H7 (cell line): ENCODE measurements at regions not wholly inside any gene's neighbourhood (a gene's known extent, or its start where the extent isn't known, plus 50 kb on each side); places are given as distances from the start of the nearest gene placed in this dataset.
"Not testable (repeated sequence)": the region's sequence is repeated elsewhere in the genome, so short reads cannot be mapped to it uniquely, and the experiment has no call there.

ENCODE experiments used
- DNase-seq: peaks from one replicate; pipeline ENCODE4 v3.0.0; 2012
- H3K27me3 ChIP-seq: 2 replicates; pipeline ENCODE4 v1.6.0; 2011; ENCODE audit warnings: mild to moderate bottlenecking, low read length; ENCODE audit not compliant: control insufficient read depth, insufficient read depth
- H3K36me3 ChIP-seq: replicated peaks from 2 replicates; pipeline ENCODE4 v1.5.1; 2011; ENCODE audit warnings: low read length; ENCODE audit not compliant: control insufficient read depth, insufficient read depth
- H3K4me3 ChIP-seq: 2 replicates; pipeline ENCODE4 v1.5.1; 2011; ENCODE audit warnings: low read depth, mild to moderate bottlenecking, control low read depth, low read length, moderate library complexity; ENCODE audit not compliant: insufficient read depth

DNA sequence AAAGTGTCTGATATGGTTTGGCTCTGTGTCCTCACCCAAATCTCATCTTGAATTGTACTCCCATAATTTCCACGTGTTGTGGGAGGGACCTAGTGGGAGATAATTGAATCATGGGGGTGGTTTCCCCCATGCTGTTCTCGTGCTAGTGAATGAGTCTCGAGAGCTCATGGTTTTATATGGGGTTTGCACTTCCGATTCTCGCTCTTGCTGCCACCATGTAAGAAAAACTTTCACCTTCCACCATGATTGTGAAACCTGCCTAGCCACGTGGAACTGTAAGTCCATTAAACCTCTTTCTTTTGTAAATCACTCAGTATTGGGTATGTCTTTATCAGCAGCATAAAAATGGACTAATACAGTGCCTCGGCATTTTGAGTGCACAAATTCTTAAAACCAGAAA is 655.0 kb upstream of the SGCD start:
- not testable (repeated sequence) for H3K27me3 ChIP-seq, H3K4me3 ChIP-seq, DNase-seq, H3K36me3 ChIP-seq

DNA sequence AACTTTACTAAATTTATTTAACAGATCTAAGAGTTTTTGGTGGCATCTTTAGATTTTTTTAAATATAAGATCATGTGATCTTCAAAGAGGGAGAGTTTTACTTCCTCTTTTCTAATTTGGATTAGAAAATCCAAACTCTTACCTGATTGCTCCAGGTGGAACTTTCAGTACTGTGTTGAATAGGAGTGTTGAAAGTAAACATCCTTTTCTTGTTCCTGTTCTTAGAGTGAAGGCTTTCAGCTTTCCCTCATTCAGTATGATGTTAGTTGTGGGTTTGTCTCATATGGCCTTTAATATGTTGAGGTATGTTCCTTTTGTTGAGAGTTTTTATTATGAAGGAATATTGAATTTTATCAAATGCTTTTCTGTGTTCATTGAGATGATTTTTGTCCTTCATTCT is 650.0 kb upstream of the SGCD start:
- Histone ChIP-seq H3K27me3 (no peaks in the 10 kb centered on the region), H3K4me3 (no peak overlapping the region), H3K36me3 (no peaks in the 10 kb centered on the region)
- DNase-seq, result no peak

DNA sequence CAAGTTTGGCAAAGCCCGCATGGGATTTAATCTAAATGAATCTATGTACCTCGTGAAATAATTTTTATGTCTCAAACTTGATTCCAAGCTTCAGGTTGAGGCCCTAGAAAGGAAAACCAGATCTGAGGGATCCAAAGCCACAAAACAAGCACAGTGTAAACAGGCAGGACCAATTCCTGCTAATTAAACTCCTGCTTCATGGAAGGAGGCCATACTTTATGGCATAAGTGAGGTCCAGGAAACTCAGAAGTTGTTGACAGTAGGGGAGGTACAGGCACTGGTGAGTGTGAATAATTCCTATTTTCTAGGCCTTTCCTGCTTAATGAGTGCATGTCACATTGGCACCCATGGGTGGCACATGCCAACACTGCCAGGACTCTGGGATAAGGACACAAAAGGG is 648.6 kb upstream of the SGCD start:
- Histone ChIP-seq H3K27me3 (no peaks in the 10 kb centered on the region), H3K36me3 (no peaks in the 10 kb centered on the region), H3K4me3 (no peak overlapping the region)
- DNase-seq, result no peak

DNA sequence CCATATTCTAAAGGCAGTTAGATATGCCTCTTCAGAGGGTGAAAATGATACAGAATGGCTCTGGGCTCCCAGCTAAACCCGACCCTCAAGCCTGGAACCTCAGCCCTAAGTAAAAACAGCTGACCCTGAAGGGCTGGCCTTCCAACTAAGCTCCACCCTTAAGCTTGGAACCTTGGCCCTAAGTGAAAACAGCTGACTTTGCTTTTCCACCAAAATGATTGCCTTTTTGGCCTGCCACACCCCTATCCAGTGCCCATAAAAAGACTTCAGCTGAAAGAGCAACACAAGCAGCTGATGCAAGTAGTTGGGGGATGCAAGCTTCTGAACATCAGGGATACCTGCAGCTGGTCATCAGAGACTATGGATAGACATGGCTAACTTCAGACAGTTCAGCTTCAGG is 647.4 kb upstream of the SGCD start:
- H3K4me3 ChIP-seq, result no peak overlapping the region
- H3K27me3 ChIP-seq, result no peaks in the 10 kb centered on the region
- no peak for DNase-seq
- H3K36me3 ChIP-seq, result no peaks in the 10 kb centered on the region

DNA sequence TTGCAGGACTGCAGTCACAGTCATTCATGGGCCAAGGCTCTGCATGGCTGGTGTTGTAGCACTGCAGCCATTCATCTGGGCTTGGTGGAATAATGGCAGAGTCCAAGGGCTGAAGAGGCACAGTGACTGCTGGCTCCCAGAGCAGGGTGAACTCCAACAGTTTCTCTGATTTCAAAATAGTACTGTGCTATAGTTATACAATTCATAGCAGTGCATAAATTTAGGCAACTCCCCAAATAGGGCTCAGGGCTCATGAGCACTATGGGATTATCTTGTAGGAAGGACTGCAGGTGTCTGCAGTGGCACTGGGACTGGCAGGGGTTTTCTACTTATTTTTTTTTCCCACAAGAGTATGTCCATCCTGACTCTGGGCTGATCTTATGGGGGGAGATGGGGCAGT is 642.5 kb upstream of the SGCD start:
- H3K27me3 ChIP-seq, result no peaks in the 10 kb centered on the region
- DNase-seq, result no peak
- no peaks in the 10 kb centered on the region for H3K36me3 ChIP-seq
- no peak overlapping the region for H3K4me3 ChIP-seq

DNA sequence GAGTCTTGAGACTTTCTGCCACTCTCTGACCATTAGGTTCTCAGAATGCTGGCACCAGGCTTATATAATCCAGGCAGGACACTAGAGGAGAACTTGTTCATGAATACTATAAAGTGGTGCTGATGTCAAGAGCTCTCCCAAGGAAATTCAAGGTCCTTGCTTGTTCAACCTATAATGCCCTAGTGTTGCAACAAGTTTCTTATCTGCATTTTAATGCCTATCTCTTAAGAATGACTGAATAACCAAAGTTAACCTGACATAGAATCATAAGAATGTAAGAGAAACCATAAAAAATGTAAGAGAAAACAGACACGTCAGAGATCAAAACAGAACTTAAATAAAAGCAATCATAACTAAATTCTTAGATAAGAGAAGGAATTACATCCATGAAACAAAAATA is 640.8 kb upstream of the SGCD start:
- no peaks in the 10 kb centered on the region for H3K27me3 ChIP-seq
- H3K36me3 ChIP-seq, result no peaks in the 10 kb centered on the region
- no peak for DNase-seq
- no peak overlapping the region for H3K4me3 ChIP-seq

DNA sequence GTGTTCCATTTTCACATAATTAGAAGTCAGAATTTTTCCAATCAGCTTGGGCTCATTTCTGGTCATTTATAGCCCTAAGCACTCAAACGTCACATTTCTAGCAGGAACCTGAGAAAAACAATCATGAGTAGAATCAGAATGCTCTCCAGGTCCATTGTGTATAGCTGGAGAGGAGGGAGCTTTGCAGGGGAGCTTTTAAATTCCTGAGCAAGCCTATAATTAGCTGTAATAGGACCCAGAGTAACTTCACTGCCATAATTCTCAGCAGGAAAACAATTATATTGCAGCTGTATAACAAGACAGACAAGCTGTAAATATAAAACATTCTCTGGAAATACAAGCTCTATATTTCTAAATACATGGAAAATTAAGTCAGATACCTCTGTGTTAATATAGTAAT is 637.6 kb upstream of the SGCD start:
- Histone ChIP-seq H3K4me3 (no peak overlapping the region), H3K27me3 (no peaks in the 10 kb centered on the region), H3K36me3 (no peaks in the 10 kb centered on the region)
- no peak for DNase-seq

DNA sequence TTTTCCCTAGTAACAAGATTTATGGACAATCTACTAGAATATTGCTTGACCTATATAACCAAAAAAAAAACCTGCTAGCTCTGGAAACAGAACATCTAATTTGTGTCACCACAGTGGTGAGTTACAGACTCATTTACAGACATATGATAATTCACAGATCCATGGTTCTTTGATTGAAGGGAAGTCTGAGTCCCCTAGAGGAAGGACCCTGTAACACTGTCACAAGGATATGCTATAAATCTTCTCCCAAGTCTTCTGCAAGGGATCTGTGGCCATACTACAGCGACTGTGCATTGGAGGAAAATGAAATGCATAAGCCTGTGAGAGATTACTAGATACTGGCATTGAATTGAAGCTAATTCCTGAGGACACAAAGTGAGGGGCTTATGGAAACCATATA is 630.6 kb upstream of the SGCD start:
- H3K36me3 ChIP-seq, result no peaks in the 10 kb centered on the region
- DNase-seq, result no peak
- no peaks in the 10 kb centered on the region for H3K27me3 ChIP-seq
- H3K4me3 ChIP-seq, result no peak overlapping the region

DNA sequence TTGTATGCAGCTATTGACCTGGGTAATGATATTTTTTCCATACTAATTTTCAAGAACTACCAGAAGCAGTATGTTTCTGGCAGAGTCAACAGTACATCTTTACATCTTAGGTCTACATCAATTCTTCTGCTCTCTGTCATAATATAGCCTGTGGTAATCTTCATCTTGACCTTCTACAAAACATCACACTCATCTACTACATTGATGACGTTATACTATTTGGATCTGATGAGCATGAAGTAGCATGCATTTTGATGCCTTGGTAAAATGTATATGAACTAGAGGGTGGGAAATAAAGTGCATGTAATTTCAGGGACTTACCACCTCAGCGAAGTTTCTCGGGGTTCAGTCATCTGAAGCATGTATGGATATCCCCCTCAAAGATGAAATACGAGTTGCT is 629.7 kb upstream of the SGCD start:
- DNase-seq, result no peak
- no peak overlapping the region for H3K4me3 ChIP-seq
- no peaks in the 10 kb centered on the region for H3K36me3 ChIP-seq
- no peaks in the 10 kb centered on the region for H3K27me3 ChIP-seq

DNA sequence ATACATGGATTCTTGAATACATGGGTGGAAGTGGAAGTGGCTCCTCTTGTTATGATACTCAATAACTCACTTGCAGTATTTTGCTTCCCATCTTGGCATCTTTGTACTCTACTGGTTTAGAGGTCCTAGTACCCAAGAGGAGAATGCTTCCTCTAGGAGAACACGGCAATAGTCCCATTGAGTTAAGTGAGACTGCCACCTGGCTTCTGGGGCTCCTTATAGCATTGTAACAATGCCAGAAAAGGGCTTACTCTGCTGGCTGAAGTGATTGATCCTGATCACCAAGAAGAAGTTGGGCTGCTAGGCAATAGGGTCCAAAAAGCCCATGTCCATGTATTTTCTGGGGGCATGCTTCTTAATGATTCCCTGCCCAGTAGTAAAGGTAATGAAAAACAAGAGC is 627.6 kb upstream of the SGCD start:
- H3K27me3 ChIP-seq, result no peaks in the 10 kb centered on the region
- H3K36me3 ChIP-seq, result no peaks in the 10 kb centered on the region
- DNase-seq, result peak; percentile 2
- no peak overlapping the region for H3K4me3 ChIP-seq

DNA sequence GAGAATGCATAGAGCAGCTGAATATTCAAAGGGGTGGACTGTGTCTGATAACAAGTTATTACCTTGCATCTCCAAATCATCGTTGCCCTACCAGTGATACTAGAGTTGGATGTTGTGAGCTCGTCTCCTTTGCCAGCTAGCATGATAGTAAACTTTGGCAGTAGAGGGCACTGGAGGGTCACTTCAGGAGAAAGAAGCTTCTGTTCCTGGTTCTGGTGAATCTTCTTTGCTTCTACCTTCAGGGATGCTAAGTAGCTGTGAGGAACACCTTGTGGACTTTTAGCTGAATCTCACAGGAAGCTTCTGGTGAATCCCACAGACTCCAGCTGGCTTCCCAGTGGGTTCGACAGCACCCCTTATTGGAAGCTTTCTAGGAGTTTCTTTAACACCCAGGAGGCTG is 626.6 kb upstream of the SGCD start:
- H3K36me3 ChIP-seq, result no peaks in the 10 kb centered on the region
- no peak for DNase-seq
- H3K27me3 ChIP-seq, result no peaks in the 10 kb centered on the region
- no peak overlapping the region for H3K4me3 ChIP-seq

DNA sequence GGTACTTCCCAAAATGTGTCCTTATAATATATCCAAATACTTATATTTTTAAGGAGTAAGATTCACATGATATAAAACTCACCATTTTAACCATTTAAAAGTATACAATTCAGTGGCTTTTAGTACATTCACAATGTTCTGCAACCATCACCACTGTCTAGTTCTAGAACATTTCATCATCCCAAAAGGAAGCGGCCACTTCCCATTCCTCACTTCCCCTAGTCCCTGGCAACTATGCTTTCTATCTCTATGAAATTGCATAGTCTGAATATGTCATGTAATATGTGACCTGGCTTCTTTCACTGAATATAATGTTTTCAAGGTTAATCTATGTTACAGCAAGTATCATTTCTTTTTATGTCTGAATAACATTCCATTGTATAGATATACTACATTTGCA is 615.1 kb upstream of the SGCD start:
- Histone ChIP-seq H3K27me3 (no peaks in the 10 kb centered on the region), H3K4me3 (no peak overlapping the region), H3K36me3 (no peaks in the 10 kb centered on the region)
- DNase-seq, result no peak

DNA sequence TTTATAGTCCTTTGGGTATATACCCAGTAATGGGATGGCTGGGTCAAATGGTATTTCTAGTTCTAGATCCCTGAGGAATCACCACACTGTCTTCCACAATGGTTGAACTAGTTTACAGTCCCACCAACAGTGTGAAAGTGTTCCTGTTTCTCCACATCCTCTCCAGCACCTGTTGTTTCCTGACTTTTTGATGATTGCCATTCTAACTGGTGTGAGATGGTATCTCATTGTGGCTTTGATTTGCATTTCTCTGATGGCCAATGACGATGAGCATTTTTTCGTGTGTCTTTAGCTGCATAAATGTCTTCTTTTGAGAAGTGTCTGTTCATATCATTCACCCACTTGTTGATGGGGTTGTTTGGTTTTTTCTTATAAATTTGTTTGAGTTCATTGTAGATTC is 612.5 kb upstream of the SGCD start:
- H3K27me3 ChIP-seq, H3K4me3 ChIP-seq, DNase-seq, H3K36me3 ChIP-seq: not testable (repeated sequence)

DNA sequence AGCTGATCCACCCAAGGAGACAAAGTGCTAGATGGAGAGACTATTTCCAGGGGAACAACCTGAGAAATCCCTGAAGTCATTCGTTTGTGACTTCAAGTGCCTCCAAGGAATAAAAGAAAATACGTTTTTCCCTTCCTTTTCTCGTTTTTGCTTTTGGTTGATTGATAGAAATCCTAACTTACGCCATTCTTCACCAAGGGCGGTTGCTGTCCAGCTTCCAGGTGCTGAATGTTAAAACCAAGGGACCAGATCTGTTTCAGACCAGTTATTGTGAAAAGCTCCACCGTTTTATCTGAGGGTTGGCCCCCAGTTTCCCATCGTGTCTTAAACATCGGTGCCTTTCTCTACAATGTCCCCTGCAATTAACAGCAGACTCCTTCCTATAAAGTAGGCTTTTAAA is 600.7 kb upstream of the SGCD start:
- DNase-seq, result peak; percentile 43
- H3K27me3 ChIP-seq, result peaks cover 55% of the 10 kb centered on the region

DNA sequence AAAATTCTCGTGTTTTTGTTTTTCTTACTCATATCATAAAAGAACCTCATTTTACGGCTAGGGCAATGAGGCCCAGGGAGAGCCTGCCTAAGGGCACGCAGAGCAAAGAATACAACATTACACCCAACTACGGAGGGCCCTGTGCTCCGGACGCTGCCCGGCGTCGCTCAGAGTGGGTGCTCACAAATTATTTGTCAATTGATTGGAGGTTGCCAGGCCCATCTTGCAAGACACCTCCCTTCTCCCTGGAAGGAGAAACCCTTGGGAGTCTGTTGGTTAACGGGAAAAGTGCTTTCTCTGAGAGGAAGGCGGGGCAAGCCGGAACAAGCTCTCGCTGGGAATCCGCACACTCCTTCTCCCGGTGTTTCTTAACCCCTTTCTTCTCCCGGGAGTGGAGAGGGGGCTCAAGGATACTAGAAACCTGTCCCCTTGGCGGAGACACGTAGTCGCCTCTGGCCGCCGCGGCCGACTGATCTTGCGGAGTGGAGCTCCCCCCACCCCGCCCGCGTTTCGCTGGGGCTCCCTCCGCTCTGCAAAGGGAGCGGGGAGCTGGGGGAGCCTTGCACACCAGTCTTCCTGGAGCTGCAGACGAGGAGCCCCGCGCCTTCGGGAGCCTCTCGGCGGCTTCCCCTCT is 599.3 kb upstream of the SGCD start:
- no peak for DNase-seq
- H3K27me3 ChIP-seq, result peaks cover 64% of the 10 kb centered on the region
- peak overlapping the region; percentile 54 for H3K4me3 ChIP-seq
- no peaks in the 10 kb centered on the region for H3K36me3 ChIP-seq

More for the DNA sequence above, 600.7 kb upstream of the SGCD start:
- H3K36me3 ChIP-seq, result no peaks in the 10 kb centered on the region
- no peak overlapping the region for H3K4me3 ChIP-seq

DNA sequence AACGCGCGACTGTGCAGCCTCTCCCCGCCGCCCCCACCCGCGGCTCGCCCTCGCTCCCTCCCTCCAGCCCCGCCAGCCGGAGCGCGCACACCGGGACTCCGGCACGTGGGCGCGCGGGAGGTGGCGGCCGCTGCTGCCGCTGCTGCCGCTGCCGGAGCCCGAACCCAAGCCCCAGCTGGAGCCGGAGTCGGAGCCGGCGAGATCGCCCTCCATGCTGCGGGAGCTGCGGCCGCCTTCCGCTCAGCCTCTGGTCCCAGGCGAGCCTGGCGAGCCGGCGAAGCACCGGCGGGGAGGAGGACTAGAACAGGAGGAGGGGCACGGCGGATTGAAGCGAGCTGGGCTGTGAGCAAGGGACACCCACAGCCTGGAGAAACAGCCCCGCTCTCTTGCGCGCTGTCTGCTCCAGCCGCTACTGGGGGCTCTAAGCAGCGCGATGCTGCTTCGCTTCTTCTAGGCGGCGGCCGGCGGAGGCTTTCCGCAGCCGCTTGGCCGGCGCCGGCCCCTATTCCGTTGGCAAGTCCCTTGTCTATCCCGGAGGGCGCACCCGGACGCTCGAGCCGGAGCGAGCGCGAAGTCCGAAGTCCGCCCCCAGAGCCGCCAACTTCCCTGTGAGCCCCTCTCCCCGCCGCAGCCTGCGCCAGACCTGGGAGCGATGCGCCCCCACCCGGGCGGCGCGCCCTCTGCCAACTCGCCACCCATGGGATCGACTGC is 598.7 kb upstream of the SGCD start:
- DNase-seq, result peak; percentile 83
- H3K36me3 ChIP-seq, result no peaks in the 10 kb centered on the region
- peaks cover 70% of the 10 kb centered on the region for H3K27me3 ChIP-seq
- H3K4me3 ChIP-seq, result peak overlapping the region; percentile 54
